ENCODE measurements at regions not wholly inside any gene's neighbourhood (a gene's known extent, or its start where the extent isn't known, plus 50 kb on each side); places are given as distances from the start of the nearest gene placed in this dataset.
"Not testable (repeated sequence)": the region's sequence is repeated elsewhere in the genome, so short reads cannot be mapped to it uniquely, and the experiment has no call there.

GRCh38 chr14:65173973-65174693, 71.8 kb upstream of the MAX start:
- no peak for TF ChIP-seq CTCF (IDR thresholded peaks at IDR 0.05)
- no peak for ATAC-seq
- Mint-ChIP-seq H3K4me3 (no peak overlapping the region), H3K36me3 (ENCODE audit: low read depth) (no peaks in the 10 kb centered on the region), H3K27ac (no peak overlapping the region), H3K27me3 (peaks cover 14% of the 10 kb centered on the region), H3K9me3 (no peaks in the 10 kb centered on the region), H3K4me1 (ENCODE audit: low read depth) (peaks cover 15% of the 10 kb centered on the region)
- POLR2A ChIA-PET: interaction anchor here (0.6 kb wide), 1 partner anchor 219 kb away, joined by 3 read pairs; no protein-coding TSS in a partner anchor
- DNase-seq: no peak
- intact Hi-C loops (cut with micrococcal nuclease): loop anchor here (5.0 kb wide), 1 partner anchor 33 kb away; no protein-coding TSS in a partner anchor
- CTCF ChIA-PET: no interaction called here

- no peak overlapping the region for H3K4me3 Mint-ChIP-seq
- no peaks in the 10 kb centered on the region for H3K36me3 Mint-ChIP-seq (ENCODE audit: low read depth)
- ChIA-PET POLR2A (no interaction called here), CTCF (interaction anchor here (0.8 to 1.2 kb wide), 2 partner anchors 13 to 650 kb away, joined by 3 to 5 read pairs; no protein-coding TSS in a partner anchor)
- intact Hi-C loops (cut with micrococcal nuclease): loop anchor here (5.0 kb wide), 1 partner anchor 33 kb away; no protein-coding TSS in a partner anchor
- H3K27me3 Mint-ChIP-seq: peaks cover 15% of the 10 kb centered on the region
- TF ChIP-seq CTCF (IDR thresholded peaks at IDR 0.05): no peak
- peaks cover 11% of the 10 kb centered on the region for H3K4me1 Mint-ChIP-seq (ENCODE audit: low read depth)
- ATAC-seq (no peak), DNase-seq (no peak)
- no peaks in the 10 kb centered on the region for H3K9me3 Mint-ChIP-seq
- H3K27ac Mint-ChIP-seq: no peak overlapping the region
Measured at GRCh38 chr14:65174783-65175182, 72.5 kb upstream of the MAX start.

- TF ChIP-seq CTCF (IDR thresholded peaks at IDR 0.05): no peak
- intact Hi-C loops (cut with micrococcal nuclease): no loop called here
- H3K27ac Mint-ChIP-seq: no peak overlapping the region
- DNase-seq (no peak), ATAC-seq (no peak)
- no peaks in the 10 kb centered on the region for H3K36me3 Mint-ChIP-seq (ENCODE audit: low read depth)
- peaks cover 3% of the 10 kb centered on the region for H3K27me3 Mint-ChIP-seq
- ChIA-PET POLR2A (interaction anchor here (0.9 to 1.0 kb wide), 2 partner anchors 24 to 65 kb away, joined by 3 read pairs; no protein-coding TSS in a partner anchor), CTCF (interaction anchor here (1.1 to 1.7 kb wide), 2 partner anchors 13 to 14 kb away, joined by 4 to 5 read pairs; no protein-coding TSS in a partner anchor)
- H3K4me3 Mint-ChIP-seq: no peak overlapping the region
- peaks cover 12% of the 10 kb centered on the region for H3K9me3 Mint-ChIP-seq
- peaks cover 14% of the 10 kb centered on the region for H3K4me1 Mint-ChIP-seq (ENCODE audit: low read depth)
Measured at GRCh38 chr14:65177551-65177950, 75.2 kb upstream of the MAX start.

- DNase-seq; H3K4me3 Mint-ChIP-seq; intact Hi-C loops (cut with micrococcal nuclease); H3K27ac Mint-ChIP-seq; H3K27me3 Mint-ChIP-seq; H3K36me3 Mint-ChIP-seq (ENCODE audit: low read depth); ATAC-seq; CTCF ChIA-PET: not testable (repeated sequence)
- POLR2A ChIA-PET: interaction anchor here (0.8 kb wide), 1 partner anchor 110 kb away, joined by 3 read pairs; no protein-coding TSS in a partner anchor
- Mint-ChIP-seq H3K9me3 (peaks cover 19% of the 10 kb centered on the region), H3K4me1 (ENCODE audit: low read depth) (peaks cover 14% of the 10 kb centered on the region)
Measured at GRCh38 chr14:65179231-65179630, 76.9 kb upstream of the MAX start.

GRCh38 chr14:65179918-65180724, 77.8 kb upstream of the MAX start:
- H3K4me3 Mint-ChIP-seq: no peak overlapping the region
- ChIA-PET POLR2A (interaction anchor here (0.8 kb wide), 1 partner anchor 109 kb away, joined by 3 read pairs; no protein-coding TSS in a partner anchor), CTCF (interaction anchor here (2.2 kb wide), 1 partner anchor 16 kb away, joined by 8 read pairs; no protein-coding TSS in a partner anchor)
- H3K4me1 Mint-ChIP-seq (ENCODE audit: low read depth): peaks cover 14% of the 10 kb centered on the region
- DNase-seq (peak; percentile 75), ATAC-seq (peak; percentile 81)
- intact Hi-C loops (cut with micrococcal nuclease): no loop called here
- peak overlapping the region; percentile 0 for H3K27ac Mint-ChIP-seq
- peaks cover 19% of the 10 kb centered on the region for H3K9me3 Mint-ChIP-seq
- H3K36me3 Mint-ChIP-seq (ENCODE audit: low read depth): peaks cover 2% of the 10 kb centered on the region
- peaks cover 1% of the 10 kb centered on the region for H3K27me3 Mint-ChIP-seq
- TF ChIP-seq CTCF (IDR thresholded peaks at IDR 0.05): no peak
